Esophagus muscularis mucosa (tissue), 4 donors: ENCODE measurements at regions not wholly inside any gene's neighbourhood (a gene's known extent, or its start where the extent isn't known, plus 50 kb on each side); places are given as distances from the start of the nearest gene placed in this dataset.

Experiments
- DNase-seq: peaks from one replicate; pipeline ENCODE4 v3.0.0-alpha.2; 2017; ENCODE audit errors: extremely low spot score
- H3K27ac ChIP-seq, 4 donors: fragments of 200-600 bp; sonication (generic); replicated peaks in 1 of 4; 1 replicate in 3 of 4; 2 replicates in 1 of 4; pipeline ENCODE4 v1.5.1; 2016 to 2019; ENCODE audit warnings: mild to moderate bottlenecking in 1 of 4
- H3K27me3 ChIP-seq, 4 donors: fragments of 200-600 bp; sonication (generic); one replicate each; pipeline versions ENCODE4 v1.5.1 to v1.6.0; 2016 to 2019
- H3K36me3 ChIP-seq, 4 donors: fragments of 200-600 bp; sonication (generic); one replicate each; pipeline ENCODE4 v1.5.1; 2016 to 2019
- H3K4me1 ChIP-seq, 4 donors: fragments of 200-600 bp; sonication (generic); one replicate each; pipeline ENCODE4 v1.5.1; 2016 to 2019
- H3K4me3 ChIP-seq, 4 donors: fragments of 200-600 bp; sonication (generic); 1 replicate in 2 of 4; 2 replicates in 2 of 4; pipeline ENCODE4 v1.5.1; 2016 to 2019; ENCODE audit warnings: mild to moderate bottlenecking in 4 of 4, moderate library complexity in 1 of 4
- H3K9me3 ChIP-seq, 4 donors: fragments of 200-600 bp; sonication (generic); 1 replicate in 3 of 4; 2 replicates in 1 of 4; pipeline ENCODE4 v1.5.1; 2016 to 2019
- CTCF ChIP-seq, 3 experiments: fragments of 200-600 bp in 2 of 3; fragments of 450-650 bp in 1 of 3; sonication (generic) in 2 of 3; IDR thresholded peaks; one replicate each; pipeline ENCODE4 v1.5.1; 2017 to 2019; ENCODE audit warnings: antibody characterized with exemption in 3 of 3, mild to moderate bottlenecking in 2 of 3, moderate library complexity in 1 of 3
- EP300 ChIP-seq: sonication (generic); formaldehyde crosslinking; IDR thresholded peaks from one replicate; pipeline ENCODE4 v1.6.1; 2017; ENCODE audit warnings: antibody characterized with exemption
- POLR2A ChIP-seq: fragments of 450-650 bp; IDR thresholded peaks from one replicate; pipeline ENCODE4 v1.6.1; 2017; ENCODE audit warnings: antibody characterized with exemption, moderate library complexity, mild to moderate bottlenecking, low read depth
- POLR2AphosphoS5 ChIP-seq, 2 donors: sonication (generic); formaldehyde crosslinking; IDR thresholded peaks; one replicate each; pipeline ENCODE4 v1.6.1; 2017; ENCODE audit warnings: antibody characterized with exemption in 2 of 2
- WGBS: methylation state at CpG from one replicate; pipeline ENCODE4 v1.1.5; 2018; 5-methylcytosine and 5-hydroxymethylcytosine counted together
- intact Hi-C: fragments of 100-400 bp; cut with DNase I; formaldehyde crosslinking; loops from one replicate; pipeline ENCODE4 v1.15.1; 2023

- H3K9me3 ChIP-seq = no peaks in the 10 kb centered on the region
- H3K4me3 ChIP-seq = no peak overlapping the region
- no peak for TF ChIP-seq POLR2AphosphoS5 (IDR thresholded peaks at IDR 0.05)
- intact Hi-C loops = no loop called here
- peaks cover 0 to 30% (median 0%) of the 10 kb centered on the region in 4 donors for H3K27me3 ChIP-seq
- H3K27ac ChIP-seq = peak overlapping the region in 3 of 4 donors; percentile 41 to 51 (median 41)
- 44% methylated on average over 15 of the region's 18 CpGs for WGBS
- peaks cover 3 to 21% (median 6%) of the 10 kb centered on the region in 4 donors for H3K4me1 ChIP-seq
- H3K36me3 ChIP-seq = no peaks in the 10 kb centered on the region
- no peak for DNase-seq
These were observed 445.3 kb upstream of the MGMT start for GRCh38 chr10:129021594-129022304.

GRCh38 chr10:129023082-129023481, 444.0 kb upstream of the MGMT start:
- Histone ChIP-seq H3K4me1 (peaks cover 3 to 21% (median 6%) of the 10 kb centered on the region in 4 donors), H3K9me3 (no peaks in the 10 kb centered on the region), H3K4me3 (no peak overlapping the region), H3K27me3 (peaks cover 0 to 22% (median 0%) of the 10 kb centered on the region in 4 donors), H3K36me3 (no peaks in the 10 kb centered on the region), H3K27ac (no peak overlapping the region)
- WGBS = 54% methylated on average over 5 of the region's 5 CpGs
- intact Hi-C loops = no loop called here
- peak; percentile 92 for DNase-seq
- TF ChIP-seq CTCF (IDR thresholded peaks at IDR 0.05) = no peak
- TF ChIP-seq POLR2AphosphoS5 (IDR thresholded peaks at IDR 0.05) = peak in 1 of 2 donors; percentile 16
- no peak for TF ChIP-seq EP300

- intact Hi-C loops = no loop called here
- peaks cover 3 to 21% (median 6%) of the 10 kb centered on the region in 4 donors for H3K4me1 ChIP-seq
- H3K4me3 ChIP-seq = no peak overlapping the region
- peaks cover 0 to 31% (median 0%) of the 10 kb centered on the region in 4 donors for H3K27me3 ChIP-seq
- TF ChIP-seq POLR2A = no peak
- TF ChIP-seq POLR2AphosphoS5 (IDR thresholded peaks at IDR 0.05) = no peak
- TF ChIP-seq EP300 = no peak
- no peaks in the 10 kb centered on the region for H3K36me3 ChIP-seq
- H3K9me3 ChIP-seq = no peaks in the 10 kb centered on the region
- DNase-seq = peak; percentile 50
- WGBS = 87% methylated on average over 8 of the region's 8 CpGs
- no peak overlapping the region for H3K27ac ChIP-seq
These were observed 443.0 kb upstream of the MGMT start for GRCh38 chr10:129024046-129024445.

- no peak for DNase-seq
- Histone ChIP-seq H3K27ac (no peak overlapping the region), H3K27me3 (peaks cover 0 to 48% (median 2%) of the 10 kb centered on the region in 4 donors), H3K36me3 (no peaks in the 10 kb centered on the region), H3K9me3 (no peaks in the 10 kb centered on the region), H3K4me3 (no peak overlapping the region), H3K4me1 (peaks cover 3 to 21% (median 6%) of the 10 kb centered on the region in 4 donors)
- WGBS = 88% methylated on average over 4 of the region's 10 CpGs
- TF ChIP-seq EP300 (no peak), POLR2A (no peak), CTCF (IDR thresholded peaks at IDR 0.05) (no peak)
- intact Hi-C loops = no loop called here
These were observed 441.3 kb upstream of the MGMT start for GRCh38 chr10:129025787-129026186.

- TF ChIP-seq POLR2A (no peak), POLR2AphosphoS5 (IDR thresholded peaks at IDR 0.05) (no peak), CTCF (IDR thresholded peaks at IDR 0.05) (no peak), EP300 (no peak)
- Histone ChIP-seq H3K9me3 (no peaks in the 10 kb centered on the region), H3K27ac (no peak overlapping the region), H3K36me3 (no peaks in the 10 kb centered on the region), H3K4me1 (peaks cover 0 to 10% (median 3%) of the 10 kb centered on the region in 4 donors), H3K27me3 (peaks cover 0 to 69% (median 7%) of the 10 kb centered on the region in 4 donors), H3K4me3 (no peak overlapping the region)
- 79% methylated on average over 5 of the region's 5 CpGs for WGBS
- DNase-seq = no peak
- intact Hi-C loops = no loop called here
These were observed 439.1 kb upstream of the MGMT start for GRCh38 chr10:129027906-129028305.

- Histone ChIP-seq H3K36me3 (no peaks in the 10 kb centered on the region), H3K9me3 (no peaks in the 10 kb centered on the region), H3K27me3 (peaks cover 0 to 74% (median 7%) of the 10 kb centered on the region in 4 donors), H3K4me3 (no peak overlapping the region), H3K27ac (no peak overlapping the region), H3K4me1 (peaks cover 0 to 6% (median 3%) of the 10 kb centered on the region in 4 donors)
- TF ChIP-seq POLR2A (no peak), EP300 (no peak), CTCF (IDR thresholded peaks at IDR 0.05) (no peak), POLR2AphosphoS5 (IDR thresholded peaks at IDR 0.05) (no peak)
- intact Hi-C loops = no loop called here
- 87% methylated on average over 7 of the region's 7 CpGs for WGBS
- DNase-seq = no peak
These were observed 438.6 kb upstream of the MGMT start for GRCh38 chr10:129028451-129028850.
